SK-N-SH (cell line): ENCODE measurements at regions not wholly inside any gene's neighbourhood (a gene's known extent, or its start where the extent isn't known, plus 50 kb on each side); places are given as distances from the start of the nearest gene placed in this dataset.

Experiments
- CTCF ChIP-seq: fragments of 200-600 bp; sonication (generic); IDR thresholded peaks from 2 replicates; pipeline ENCODE4 v1.6.1; 2017; ENCODE audit warnings: antibody characterized with exemption, mild to moderate bottlenecking, moderate library complexity
- FOXM1 ChIP-seq: IDR thresholded peaks from 2 replicates; pipeline ENCODE4 v1.4.0; 2012; ENCODE audit warnings: low read depth, mild to moderate bottlenecking
- GATA2 ChIP-seq: sonication (generic); formaldehyde crosslinking; IDR thresholded peaks from 2 replicates; pipeline ENCODE4 v1.5.0; 2020; ENCODE audit warnings: mild to moderate bottlenecking, missing genetic modification reagents
- MAX ChIP-seq: IDR thresholded peaks from 2 replicates; pipeline ENCODE4 v1.4.0; 2012; ENCODE audit warnings: low read depth
- RCOR1 ChIP-seq: fragments of 150-350 bp; IDR thresholded peaks from 2 replicates; pipeline ENCODE4 v1.6.1; 2017; ENCODE audit warnings: antibody characterized with exemption, low read length
- RFX5 ChIP-seq: IDR thresholded peaks from 2 replicates; pipeline ENCODE4 v1.6.1; 2012; ENCODE audit warnings: mild to moderate bottlenecking, improper control_type of control experiment, low read length
- SIN3A ChIP-seq: IDR thresholded peaks from 2 replicates; pipeline ENCODE4 v1.6.1; 2012; ENCODE audit warnings: low read depth, mild to moderate bottlenecking, low read length, moderate library complexity, borderline replicate concordance
- ZBTB33 ChIP-seq: IDR thresholded peaks from 2 replicates; pipeline ENCODE4 v1.4.0; 2012; ENCODE audit warnings: low read depth, borderline replicate concordance
- TF ChIP-seq, protein P1 (sequence below): fragments of 150-350 bp; IDR thresholded peaks from 2 replicates; pipeline ENCODE4 v1.6.1; 2017; ENCODE audit warnings: antibody characterized with exemption, low read length, low read depth, borderline replicate concordance

DNA sequence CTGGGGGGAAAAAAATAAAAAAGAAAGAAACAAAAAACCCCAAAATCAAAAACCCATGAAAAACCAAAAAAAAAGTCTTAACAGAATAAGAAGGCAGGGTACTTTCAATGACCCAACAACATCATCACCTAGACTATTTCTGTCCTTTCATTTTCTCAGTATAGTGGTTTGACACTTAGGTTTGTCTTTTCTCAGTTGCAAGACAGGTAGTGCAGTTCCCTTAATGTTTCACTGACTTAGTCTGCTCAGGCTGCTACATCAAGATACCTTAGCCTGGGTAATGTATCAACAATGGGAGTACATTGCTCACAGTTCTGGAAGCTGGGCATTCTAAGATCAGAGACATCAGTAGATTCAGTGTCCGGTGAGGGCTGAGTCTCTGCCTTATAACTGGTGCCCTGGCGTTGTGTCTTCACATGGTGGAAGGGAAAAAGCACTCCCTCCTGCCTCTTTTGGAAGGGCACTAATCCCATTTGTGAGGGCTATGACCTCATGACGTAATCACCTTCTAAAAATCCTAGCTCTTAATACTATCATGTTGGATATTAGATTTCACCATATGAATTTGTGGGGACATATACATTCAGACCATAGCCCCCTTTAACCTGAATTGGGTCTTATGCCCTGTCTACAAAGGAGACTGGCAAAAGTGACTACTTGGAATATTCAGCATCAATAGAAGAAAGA is 362.3 kb upstream of the RBFOX1 start:
- TF ChIP-seq CTCF (no peak), MAX (no peak), RFX5 (no peak), ZBTB33 (no peak), GATA2 (CRISPR knock-in tag) (no peak), FOXM1 (no peak), SIN3A (no peak), RCOR1 (no peak)
- TF ChIP-seq, protein P1, sequence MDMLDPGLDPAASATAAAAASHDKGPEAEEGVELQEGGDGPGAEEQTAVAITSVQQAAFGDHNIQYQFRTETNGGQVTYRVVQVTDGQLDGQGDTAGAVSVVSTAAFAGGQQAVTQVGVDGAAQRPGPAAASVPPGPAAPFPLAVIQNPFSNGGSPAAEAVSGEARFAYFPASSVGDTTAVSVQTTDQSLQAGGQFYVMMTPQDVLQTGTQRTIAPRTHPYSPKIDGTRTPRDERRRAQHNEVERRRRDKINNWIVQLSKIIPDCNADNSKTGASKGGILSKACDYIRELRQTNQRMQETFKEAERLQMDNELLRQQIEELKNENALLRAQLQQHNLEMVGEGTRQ, result no peak
